Left lung (tissue), 4 donors: ENCODE measurements at regions not wholly inside any gene's neighbourhood (a gene's known extent, or its start where the extent isn't known, plus 50 kb on each side); places are given as distances from the start of the nearest gene placed in this dataset.

Experiments used
- ATAC-seq: fragments of 200-7000 bp; cut with Tn5 transposase; one replicate; pipeline ENCODE4 v1.9.1; 2020; ENCODE audit warnings: moderate library complexity
- DNase-seq, 4 donors: peaks; one replicate each; pipeline ENCODE4 v3.0.0-alpha.2; 2013 to 2020
- H3K27ac ChIP-seq, 2 donors: fragments of 200-600 bp; sonication (generic) in 1 of 2; one replicate each; pipeline versions ENCODE4 v1.5.0 to v1.8.0; 2020 to 2021
- H3K27me3 ChIP-seq, 2 donors: fragments of 200-600 bp; sonication (generic) in 1 of 2; one replicate each; pipeline versions ENCODE4 v1.5.0 to v1.8.0; 2020 to 2021
- H3K36me3 ChIP-seq, 2 donors: fragments of 200-600 bp; sonication (generic) in 1 of 2; one replicate each; pipeline versions ENCODE4 v1.5.0 to v1.8.0; 2020 to 2021
- H3K4me1 ChIP-seq, 2 donors: fragments of 200-600 bp; one replicate each; pipeline ENCODE4 v1.8.0; 2021
- H3K4me3 ChIP-seq, 2 donors: fragments of 200-600 bp; sonication (generic) in 1 of 2; one replicate each; pipeline versions ENCODE4 v1.5.0 to v1.8.0; 2020 to 2021; ENCODE audit warnings: mild to moderate bottlenecking in 1 of 2
- H3K9me3 ChIP-seq, 2 donors: fragments of 200-600 bp; sonication (generic) in 1 of 2; one replicate each; pipeline versions ENCODE4 v1.5.0 to v1.8.0; 2020 to 2021
- CTCF ChIP-seq, 2 donors: fragments of 200-600 bp; sonication (generic) in 1 of 2; IDR thresholded peaks; one replicate each; pipeline versions ENCODE4 v1.5.0 to v1.8.0; 2021; ENCODE audit warnings: antibody characterized with exemption in 2 of 2
- intact Hi-C, 2 donors: fragments of 100-400 bp; cut with DNase I; formaldehyde crosslinking; loops; one replicate each; pipeline versions ENCODE4 v1.11.2 to v1.14.2; 2022
- donor health status: DM: no; HTN: yes; CAD: no.
- donor health status: DM: no; HTN: no; CAD: no.

DNA sequence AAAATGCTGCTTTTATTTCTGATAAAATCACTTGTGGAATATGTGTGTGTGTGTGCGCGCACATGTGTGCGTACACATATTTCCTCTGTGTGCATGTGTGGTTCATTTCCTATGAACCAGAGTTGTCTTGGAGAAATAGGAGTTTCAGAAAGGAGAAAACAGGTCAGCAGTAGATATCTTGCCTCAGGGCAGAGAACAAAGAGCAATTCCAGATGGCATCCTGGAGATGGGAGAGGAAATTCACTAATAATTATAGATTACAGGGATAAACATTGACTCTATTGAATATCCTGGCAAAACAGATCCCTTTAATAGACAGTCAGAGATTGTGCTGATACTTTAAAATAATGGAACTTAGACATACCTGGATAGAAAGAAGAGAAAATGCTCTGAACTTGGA, 298.0 kb downstream of the TRIB2 start:
- Histone ChIP-seq H3K4me3 (no peak overlapping the region), H3K9me3 (no peaks in the 10 kb centered on the region), H3K36me3 (no peaks in the 10 kb centered on the region), H3K27ac (no peak overlapping the region), H3K27me3 (peaks cover 0 to 4% of the 10 kb centered on the region in 2 donors), H3K4me1 (no peaks in the 10 kb centered on the region)
- ATAC-seq (no peak), DNase-seq (no peak)
- no peak for TF ChIP-seq CTCF (IDR thresholded peaks at IDR 0.05)
- intact Hi-C loops = no loop called here

GRCh38 chr2:13015532-13016320, 299.0 kb downstream of the TRIB2 start:
- Histone ChIP-seq H3K36me3 (no peaks in the 10 kb centered on the region), H3K4me1 (no peaks in the 10 kb centered on the region), H3K9me3 (no peaks in the 10 kb centered on the region), H3K4me3 (no peak overlapping the region), H3K27me3 (peaks cover 0 to 4% of the 10 kb centered on the region in 2 donors), H3K27ac (no peak overlapping the region)
- DNase-seq = no peak
- TF ChIP-seq CTCF (IDR thresholded peaks at IDR 0.05) = no peak
- intact Hi-C loops = no loop called here
- ATAC-seq = no peak

DNA sequence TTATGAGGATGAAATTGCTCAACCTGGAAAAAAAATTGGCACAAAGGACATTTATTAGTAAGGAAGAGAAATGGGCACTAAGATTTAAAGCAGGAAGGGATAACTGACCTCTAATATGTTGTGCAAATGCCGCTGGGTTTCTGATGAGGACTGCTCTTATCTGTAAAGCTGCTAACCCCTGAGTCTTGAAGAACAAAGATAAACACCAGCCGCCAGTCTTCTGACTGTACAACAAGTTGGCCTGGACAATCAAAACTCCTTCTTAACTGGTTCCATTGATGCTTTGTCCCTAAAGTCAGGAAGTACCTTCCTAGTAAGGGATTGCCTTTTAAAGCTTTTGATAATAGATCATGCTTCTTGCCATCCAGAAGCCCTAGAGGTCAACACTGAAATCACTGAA, 301.8 kb downstream of the TRIB2 start:
- Histone ChIP-seq H3K9me3 (no peaks in the 10 kb centered on the region), H3K27me3 (peaks cover 0 to 4% of the 10 kb centered on the region in 2 donors), H3K4me1 (no peaks in the 10 kb centered on the region), H3K27ac (no peak overlapping the region), H3K36me3 (no peaks in the 10 kb centered on the region), H3K4me3 (no peak overlapping the region)
- ATAC-seq (no peak), DNase-seq (no peak)
- intact Hi-C loops = no loop called here
- no peak for TF ChIP-seq CTCF (IDR thresholded peaks at IDR 0.05)

DNA sequence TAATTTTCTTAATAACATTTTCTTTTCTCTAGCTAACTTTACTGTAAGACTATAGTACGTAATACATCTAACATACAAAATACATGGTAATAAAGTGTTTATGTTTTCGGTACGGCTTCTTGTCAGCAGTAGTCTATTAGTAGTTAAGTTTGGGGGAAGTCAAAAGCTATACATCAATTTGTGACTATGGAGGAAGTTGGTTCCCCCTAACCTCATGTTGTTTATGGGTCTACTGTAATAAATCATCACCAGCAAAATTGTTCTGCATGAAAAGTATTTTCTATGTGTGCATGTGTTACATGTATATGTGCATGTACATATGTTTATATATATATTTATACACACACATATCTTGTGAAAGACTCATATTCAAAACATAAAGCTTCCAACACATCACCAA, 303.0 kb downstream of the TRIB2 start:
- intact Hi-C loops = no loop called here
- Histone ChIP-seq H3K27me3 (peaks cover 0 to 3% of the 10 kb centered on the region in 2 donors), H3K9me3 (no peaks in the 10 kb centered on the region), H3K4me3 (no peak overlapping the region), H3K4me1 (no peaks in the 10 kb centered on the region), H3K36me3 (no peaks in the 10 kb centered on the region), H3K27ac (no peak overlapping the region)
- ATAC-seq = no peak
- DNase-seq = no peak
- no peak for TF ChIP-seq CTCF (IDR thresholded peaks at IDR 0.05)

DNA sequence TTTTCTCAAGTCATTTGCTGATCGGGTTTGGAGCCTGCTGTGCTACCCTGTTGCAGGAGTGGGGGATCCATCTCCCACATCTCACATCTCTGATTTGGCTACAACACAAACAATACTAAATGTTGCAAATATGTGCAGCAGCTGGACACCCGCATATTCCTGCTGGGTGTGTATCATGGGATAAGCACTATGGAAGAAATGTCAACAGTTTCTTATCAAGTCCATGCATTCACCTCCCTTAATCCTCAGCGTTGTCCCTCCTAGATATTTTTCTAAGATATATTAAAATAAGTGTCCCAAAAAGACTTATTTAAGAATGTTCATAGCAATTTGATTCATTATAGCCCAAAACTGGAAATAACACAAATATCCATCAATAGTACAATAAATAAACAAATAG, 303.7 kb downstream of the TRIB2 start:
- intact Hi-C loops = no loop called here
- no peak for TF ChIP-seq CTCF (IDR thresholded peaks at IDR 0.05)
- Histone ChIP-seq H3K27me3 (no peaks in the 10 kb centered on the region), H3K4me3 (no peak overlapping the region), H3K27ac (no peak overlapping the region), H3K4me1 (no peaks in the 10 kb centered on the region), H3K9me3 (no peaks in the 10 kb centered on the region), H3K36me3 (no peaks in the 10 kb centered on the region)
- no peak for DNase-seq
- no peak for ATAC-seq
